ENCODE measurements at regions not wholly inside any gene's neighbourhood (a gene's known extent, or its start where the extent isn't known, plus 50 kb on each side); places are given as distances from the start of the nearest gene placed in this dataset.

GRCh38 chr18:8910843-8911242, 191.7 kb upstream of the NDUFV2 start:
- Histone ChIP-seq H3K4me3 (no peak overlapping the region), H2AFZ (ENCODE audit: low read depth, low read length) (peak overlapping the region; percentile 11; the same call in 1 of the 2 replicates), H3K4me2 (ENCODE audit: insufficient read depth, low read length) (no peak overlapping the region), H4K20me1 (replicated peaks; ENCODE audit: control insufficient read depth, insufficient read depth, low read length) (no peaks in the 10 kb centered on the region), H3K27ac (ENCODE audit: extremely low read depth, low read depth, low read length) (no peak overlapping the region), H3K4me1 (replicated peaks in 1 of 2; ENCODE audit: control insufficient read depth in 2 of 2, insufficient read depth in 2 of 2, low read length in 2 of 2) (peaks cover 8 to 17% of the 10 kb centered on the region in 2 experiments; a peak in 4 of 5 replicates), H3K36me3 (ENCODE audit: control insufficient read depth, insufficient read depth, low read length) (no peaks in the 10 kb centered on the region), H3K79me2 (ENCODE audit: control insufficient read depth, insufficient read depth, low read length) (peaks cover 26% of the 10 kb centered on the region), H3K27me3 (ENCODE audit: control insufficient read depth in 2 of 2, insufficient read depth in 2 of 2, low read length in 2 of 2) (no peaks in the 10 kb centered on the region), H3K9ac (ENCODE audit: insufficient read depth in 1 of 2, low read depth in 2 of 2, low read length in 2 of 2) (no peak overlapping the region), H3K9me1 (ENCODE audit: control insufficient read depth, insufficient read depth, low read length) (no peaks in the 10 kb centered on the region), H3K9me3 (replicated peaks; ENCODE audit: control insufficient read depth, insufficient read depth, low read depth, low read length) (peaks cover 11% of the 10 kb centered on the region)
- FAIRE-seq: no peak
- no peak for ATAC-seq
- intact Hi-C loops (cut with micrococcal nuclease): no loop called here
- DNase-seq (ENCODE audit: extremely low read depth in 1 of 4, low spot score in 3 of 4): no peak
- ChIA-PET CTCF (ENCODE audit: low intra/inter-chr PET ratio) (no interaction called here), POLR2A (interaction anchor here (0.6 to 1.8 kb wide), 3 partner anchors 10 to 194 kb away, joined by 3 to 5 read pairs (median 5); no protein-coding TSS in a partner anchor)
- no peak for TF ChIP-seq ZNF175 (CRISPR knock-in tag; IDR thresholded peaks at IDR 0.05; ENCODE audit: low read depth)
- no peak for TF ChIP-seq L3MBTL2 (IDR thresholded peaks at IDR 0.05)
- TF ChIP-seq JUND (IDR thresholded peaks at IDR 0.05; ENCODE audit: borderline replicate concordance, low read depth, low read length): no peak
- TF ChIP-seq JUND (tag; IDR thresholded peaks at IDR 0.05; ENCODE audit: borderline replicate concordance, low read depth, low read length): no peak
- no peak for TF ChIP-seq STAG1 (CRISPR knock-in tag; IDR thresholded peaks at IDR 0.05; ENCODE audit: borderline replicate concordance)
- no peak for TF ChIP-seq SMARCA4 (IDR thresholded peaks at IDR 0.05)
- TF ChIP-seq ZNF444 (CRISPR knock-in tag; IDR thresholded peaks at IDR 0.05): no peak
- no peak for TF ChIP-seq ZNF512 (tag; IDR thresholded peaks at IDR 0.05)
- TF ChIP-seq C11orf30 (IDR thresholded peaks at IDR 0.05; ENCODE audit: low read depth): no peak
- WGBS (ENCODE audit: insufficient coverage, low coverage, missing lambda C conversion rate): 100% methylated on average over 1 of the region's 1 CpG
- no TSS peak for BruUV-seq (replicated peaks)
- in situ Hi-C loops (cut with MboI): no loop called here

Data from K562 (cell line).